SU-DHL-6 (cell line): ENCODE measurements at regions not wholly inside any gene's neighbourhood (a gene's known extent, or its start where the extent isn't known, plus 50 kb on each side); places are given as distances from the start of the nearest gene placed in this dataset.

Source experiments
- CTCF ChIP-seq: fragments of 200-600 bp; sonication (generic); IDR thresholded peaks from one replicate; pipeline ENCODE4 v1.5.1; 2017; ENCODE audit warnings: antibody characterized with exemption, mild to moderate bottlenecking, low read length, moderate library complexity; ENCODE audit not compliant: insufficient read depth, poor library complexity, severe bottlenecking
- EZH2phosphoT487 ChIP-seq: fragments of 200-600 bp; sonication (generic), shearing (Covaris generic); conservative IDR thresholded peaks from 2 replicates; pipeline ENCODE4 v1.6.1; 2018; ENCODE audit warnings: mild to moderate bottlenecking, antibody characterized with exemption, low read length, moderate library complexity, mixed read lengths

- TF ChIP-seq CTCF: no peak
- no peak for TF ChIP-seq EZH2phosphoT487
Observed at GRCh38 chr18:9011431-9011830, 91.1 kb upstream of the NDUFV2 start.
